AG10803 (cell line): ENCODE measurements at regions not wholly inside any gene's neighbourhood (a gene's known extent, or its start where the extent isn't known, plus 50 kb on each side); places are given as distances from the start of the nearest gene placed in this dataset.
A peak's percentile ranks its signal among the peaks of the same experiment; 100 is the strongest.

Experiments
- DNase-seq: peaks from one replicate; pipeline ENCODE4 v3.0.0; 2010; ENCODE audit warnings: low read depth
- H3K4me3 ChIP-seq: 2 replicates; pipeline ENCODE4 v1.5.1; 2011; ENCODE audit warnings: mild to moderate bottlenecking, low read length, control low read depth
- CTCF ChIP-seq: conservative IDR thresholded peaks from 2 replicates; pipeline ENCODE4 v1.5.1; 2011; ENCODE audit warnings: mild to moderate bottlenecking, low read length, control low read depth, inconsistent platforms

GRCh38 chr14:97410667-97411620 is 613.8 kb downstream of the VRK1 start:
- no peak for DNase-seq
- peak; percentile 4; the same call in 1 of the 2 replicates for TF ChIP-seq CTCF
- H3K4me3 ChIP-seq: no peak overlapping the region

- DNase-seq: no peak
- no peak for TF ChIP-seq CTCF
- no peak overlapping the region for H3K4me3 ChIP-seq
Observed at GRCh38 chr14:97411938-97412612, 614.9 kb downstream of the VRK1 start.

- DNase-seq: no peak
- TF ChIP-seq CTCF: no peak
- peak overlapping the region; percentile 45 for H3K4me3 ChIP-seq
Observed at GRCh38 chr14:97413022-97413539, 615.9 kb downstream of the VRK1 start.

- no peak overlapping the region for H3K4me3 ChIP-seq
- DNase-seq: no peak
- TF ChIP-seq CTCF: no peak
Observed at GRCh38 chr14:97413966-97414717, 617.0 kb downstream of the VRK1 start.

- no peak for DNase-seq
- no peak overlapping the region for H3K4me3 ChIP-seq
- no peak for TF ChIP-seq CTCF
Observed at GRCh38 chr14:97414718-97415098, 617.5 kb downstream of the VRK1 start.

GRCh38 chr14:97415907-97416306 is 618.7 kb downstream of the VRK1 start:
- no peak for TF ChIP-seq CTCF
- DNase-seq: no peak
- H3K4me3 ChIP-seq: no peak overlapping the region
